ENCODE measurements at regions not wholly inside any gene's neighbourhood (a gene's known extent, or its start where the extent isn't known, plus 50 kb on each side); places are given as distances from the start of the nearest gene placed in this dataset.

DNA sequence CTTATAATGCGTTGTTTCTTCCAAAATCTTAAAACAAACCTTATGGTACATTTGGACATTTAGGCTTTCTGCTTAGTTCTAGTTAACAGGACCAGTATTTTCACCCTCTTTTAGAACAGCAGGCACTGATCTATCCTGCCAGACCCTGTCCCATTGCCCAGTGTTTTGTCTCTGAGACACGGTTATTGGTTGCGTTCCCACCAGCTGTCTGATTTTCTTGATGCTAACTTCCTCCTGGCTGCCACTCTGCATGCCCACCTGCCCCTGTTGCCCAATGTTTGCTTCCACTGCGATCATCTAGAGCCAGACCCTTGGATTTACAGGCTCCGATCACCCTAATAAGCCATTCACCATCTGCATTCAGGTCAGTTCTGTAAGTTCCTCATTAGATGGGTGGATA lies 506.0 kb upstream of the CDH6 start:
- DNase-seq, result no peak

DNA sequence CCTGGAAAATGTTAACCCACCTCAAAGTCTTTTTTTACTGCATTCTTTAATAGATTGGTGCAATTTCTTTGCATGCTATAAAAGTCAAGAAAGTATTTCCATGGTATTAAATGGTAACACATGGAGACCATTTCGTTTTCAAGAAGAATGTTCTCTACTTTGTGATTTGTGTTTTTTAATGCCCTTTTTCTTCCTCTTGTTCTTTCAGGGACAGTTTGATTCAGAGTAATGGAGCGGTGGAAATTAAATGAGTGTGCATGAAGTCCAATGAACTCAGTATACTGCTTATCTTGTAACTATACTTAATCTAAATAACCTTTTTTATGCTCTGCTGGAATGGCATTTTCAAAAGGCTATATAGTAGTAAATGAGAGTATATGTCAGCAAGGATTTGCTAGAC lies 507.0 kb upstream of the CDH6 start:
- no peak for DNase-seq

DNA sequence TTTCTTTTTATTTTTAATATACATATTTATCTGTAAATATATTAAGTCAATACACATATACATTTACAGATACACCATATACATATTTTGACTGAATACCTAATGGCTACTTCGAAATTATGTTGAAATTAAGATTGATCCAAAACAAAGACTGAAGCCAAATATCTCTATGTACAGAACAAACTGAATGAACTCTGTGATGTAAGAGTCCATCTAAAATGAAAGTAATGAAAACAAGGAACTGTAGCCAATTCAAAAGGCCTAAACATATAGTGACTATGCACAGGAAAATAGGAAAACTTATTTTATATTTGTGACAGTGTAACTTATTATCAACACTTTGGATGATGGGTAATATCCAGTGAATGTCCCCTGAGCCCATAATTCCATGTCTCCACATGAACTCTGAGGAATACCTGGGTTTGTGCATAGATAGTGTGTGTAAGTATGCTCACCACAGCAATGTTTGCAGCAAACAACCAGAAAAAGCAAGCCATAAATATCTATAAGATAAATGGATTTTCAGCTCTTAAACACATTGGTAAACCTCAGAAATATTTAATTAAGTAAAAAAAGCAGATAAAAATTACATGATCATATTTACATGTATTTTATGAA lies 517.2 kb upstream of the CDH6 start:
- DNase-seq, result no peak

DNA sequence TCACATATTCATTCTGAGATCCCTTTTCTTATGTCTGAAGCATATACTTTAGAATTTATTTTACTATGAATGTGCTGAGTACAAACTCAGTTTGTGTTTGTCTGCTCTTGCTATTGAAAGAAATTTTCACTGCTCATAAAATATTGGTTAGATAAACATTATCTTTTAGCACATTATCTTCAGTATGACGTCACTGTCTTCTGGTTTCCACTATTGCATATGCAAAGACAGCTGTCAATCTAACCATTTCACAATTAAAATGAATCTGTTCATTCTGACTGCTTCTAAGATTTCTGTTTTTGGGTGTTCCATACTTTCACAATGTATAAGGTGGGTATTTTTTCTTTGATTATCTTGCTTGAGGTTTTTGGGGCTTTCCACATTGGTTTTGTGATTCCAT lies 526.2 kb upstream of the CDH6 start:
- DNase-seq, result no peak

DNA sequence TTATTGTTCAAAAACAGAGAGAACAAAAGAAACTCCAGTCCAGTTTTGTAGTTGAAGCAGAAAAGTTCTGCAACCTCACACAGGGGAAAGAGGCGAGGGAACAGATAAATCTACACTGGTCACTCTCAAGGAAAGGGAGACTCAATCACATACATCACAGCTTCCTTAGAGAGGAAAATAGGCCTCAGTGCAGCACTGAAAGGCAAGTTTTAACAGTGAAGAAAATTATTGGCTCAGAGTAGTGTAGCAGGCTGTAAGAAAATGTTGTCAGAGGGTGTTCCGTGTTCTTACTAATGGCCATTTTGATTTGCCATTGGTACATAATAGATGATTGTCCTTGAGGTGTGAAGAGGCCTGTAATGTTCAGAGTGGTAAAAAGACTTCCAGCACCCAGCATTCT lies 530.0 kb upstream of the CDH6 start:
- no peak for DNase-seq

DNA sequence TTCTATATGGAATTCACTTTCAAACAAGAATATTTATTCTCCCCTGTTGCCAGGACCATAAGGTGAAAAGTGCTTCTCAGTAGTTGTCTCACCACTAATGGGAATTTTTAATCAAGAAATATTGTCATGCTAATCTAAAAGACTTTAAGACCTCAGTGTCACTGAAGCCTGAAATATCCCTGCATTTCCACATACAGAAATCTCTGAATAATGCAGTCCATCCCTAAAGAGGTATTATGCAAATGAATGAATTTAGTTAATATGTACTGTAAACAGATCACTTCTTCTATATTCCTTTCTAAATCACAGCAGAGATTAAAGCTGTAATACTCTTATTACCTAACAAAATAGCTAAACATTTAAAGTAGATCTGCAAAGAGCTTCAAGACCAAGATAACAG lies 531.1 kb upstream of the CDH6 start:
- no peak for DNase-seq

DNA sequence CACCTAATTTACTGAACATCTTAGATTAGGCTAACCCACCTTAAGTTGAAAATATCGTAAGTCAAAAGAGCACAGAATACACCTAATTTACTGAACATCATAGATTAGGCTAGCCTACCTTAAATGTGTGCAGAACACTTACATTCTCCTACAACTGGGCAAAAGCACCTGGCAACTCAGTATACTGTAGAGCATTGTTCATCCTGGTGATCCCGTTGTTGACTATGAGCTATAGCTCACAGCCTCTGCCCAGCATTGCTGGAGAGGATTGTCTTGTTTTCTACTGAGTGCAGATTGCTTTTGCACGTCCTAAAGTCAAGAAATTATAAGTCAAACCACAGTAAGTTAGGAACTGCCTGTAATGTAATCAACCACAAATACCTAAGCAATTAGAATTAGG lies 531.8 kb upstream of the CDH6 start:
- DNase-seq, result no peak

DNA sequence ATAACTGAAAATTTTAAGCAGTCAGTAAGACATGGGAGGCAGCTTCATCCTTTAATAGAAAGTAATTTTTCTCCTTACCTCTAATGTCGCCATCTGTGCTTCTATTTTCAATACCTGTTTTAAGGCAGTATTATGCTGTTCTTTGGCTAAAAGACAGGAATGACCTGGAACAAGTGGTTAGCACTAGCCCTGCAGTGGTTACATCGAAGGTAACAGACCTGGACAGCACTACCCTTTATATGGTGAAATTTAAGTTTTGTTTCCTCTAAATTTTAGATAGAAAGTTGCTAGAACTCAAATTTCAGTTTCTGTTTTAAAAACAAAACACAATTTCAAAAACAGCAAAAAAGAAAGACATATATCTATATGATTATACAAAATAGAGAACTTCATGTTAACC lies 534.1 kb upstream of the CDH6 start:
- no peak for DNase-seq

DNA sequence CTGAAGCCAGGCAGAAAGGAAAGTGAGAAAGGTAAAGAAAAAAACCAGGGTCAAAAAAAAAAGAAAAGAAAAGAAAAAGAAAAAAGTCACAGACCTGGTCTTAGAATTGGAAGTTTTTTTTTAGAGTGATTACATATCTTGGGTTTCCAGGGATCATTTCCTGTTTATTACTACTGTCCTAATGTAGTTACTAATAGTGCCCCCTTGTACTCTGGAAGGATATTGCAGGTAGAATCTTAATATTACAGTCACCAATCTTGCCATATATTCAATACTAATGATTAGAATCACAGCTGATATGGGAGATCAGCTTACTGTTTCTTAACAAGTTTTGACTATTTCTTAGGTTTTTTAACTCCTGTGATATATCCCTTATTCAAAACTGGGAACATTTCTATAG lies 543.2 kb upstream of the CDH6 start:
- DNase-seq, result no peak

DNA sequence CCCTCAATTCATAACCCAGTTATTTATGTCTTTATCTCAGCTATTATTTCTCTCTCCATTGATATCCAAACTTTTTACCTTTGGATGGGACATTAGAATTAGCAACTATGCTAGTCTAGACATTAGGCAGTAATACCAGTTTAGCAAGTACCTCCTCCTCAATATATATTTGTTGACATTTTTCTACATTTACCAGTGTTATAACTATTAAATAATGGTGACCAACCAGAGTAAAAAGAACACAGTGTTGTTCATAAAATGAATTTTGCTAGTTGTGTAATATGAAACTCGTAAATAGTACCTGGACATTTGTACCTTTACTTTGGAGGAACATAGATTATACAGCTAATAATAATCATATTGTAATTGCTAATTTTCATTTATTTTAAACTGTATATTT lies 554.6 kb upstream of the CDH6 start:
- no peak for DNase-seq

DNA sequence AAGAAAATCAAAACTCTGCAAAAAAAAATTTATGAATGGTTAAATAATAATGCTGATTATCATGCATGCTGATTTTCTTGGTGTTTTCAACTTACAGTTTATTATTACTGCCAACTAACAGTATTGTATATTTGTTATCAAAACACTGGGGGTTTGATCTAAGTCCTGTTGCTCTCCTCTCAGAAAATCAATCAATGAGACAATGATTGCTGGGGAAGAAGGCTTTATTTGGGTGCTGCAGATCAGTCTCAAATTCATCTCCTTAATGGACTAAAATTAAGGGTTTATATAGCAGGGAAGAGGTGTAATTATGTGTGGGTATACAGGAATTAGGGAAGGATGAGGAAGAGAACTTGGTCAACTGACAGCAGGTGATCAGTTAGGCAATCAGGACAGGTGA lies 565.5 kb upstream of the CDH6 start:
- DNase-seq, result no peak

DNA sequence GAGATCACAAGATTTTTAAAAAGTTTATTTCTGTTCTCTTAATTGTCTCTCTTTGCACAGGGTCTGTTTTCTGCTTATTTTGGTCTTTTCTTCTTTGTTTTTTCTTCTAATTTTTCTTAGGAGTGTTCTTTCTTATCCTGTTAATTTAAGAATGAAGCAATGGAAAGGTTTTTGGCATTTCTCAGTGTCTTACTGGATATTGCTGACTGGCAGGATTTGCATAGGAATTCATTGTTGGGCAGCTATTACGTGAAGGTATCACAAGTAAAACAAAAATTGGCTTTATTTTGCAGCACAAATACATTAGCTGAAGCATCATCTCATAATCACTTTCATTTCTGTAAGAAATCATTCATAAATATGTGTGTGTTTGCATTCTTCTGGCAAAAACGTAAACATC lies 566.9 kb upstream of the CDH6 start:
- DNase-seq, result no peak

DNA sequence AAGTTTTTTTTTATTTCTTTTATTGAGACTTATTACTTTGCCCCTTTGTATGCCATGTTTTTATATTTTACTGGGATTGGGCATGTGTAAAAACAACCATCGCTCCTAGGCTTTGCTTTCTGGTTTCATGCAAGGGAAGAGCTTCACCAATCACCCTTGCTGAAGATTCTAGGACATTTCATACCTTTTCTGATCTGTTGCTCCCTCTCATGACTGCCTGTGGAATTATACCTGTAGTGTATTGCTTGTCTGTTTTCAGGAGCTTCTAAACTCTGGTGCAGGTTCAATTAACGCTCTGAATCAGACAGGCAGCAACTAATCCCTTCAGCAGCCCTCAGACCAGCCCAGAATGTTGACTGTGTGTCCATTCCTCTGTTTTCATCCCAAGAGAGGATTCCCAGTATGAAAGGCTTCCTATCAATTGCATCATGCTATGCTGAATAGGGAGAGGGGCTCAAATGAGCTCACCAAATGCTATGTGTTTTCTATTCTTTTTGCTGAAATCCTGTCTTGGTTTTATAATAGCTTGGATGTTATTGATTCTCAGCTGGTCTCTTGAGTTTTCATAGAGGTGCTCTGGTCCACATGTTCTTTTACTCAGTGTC lies 572.9 kb upstream of the CDH6 start:
- no peak for DNase-seq

DNA sequence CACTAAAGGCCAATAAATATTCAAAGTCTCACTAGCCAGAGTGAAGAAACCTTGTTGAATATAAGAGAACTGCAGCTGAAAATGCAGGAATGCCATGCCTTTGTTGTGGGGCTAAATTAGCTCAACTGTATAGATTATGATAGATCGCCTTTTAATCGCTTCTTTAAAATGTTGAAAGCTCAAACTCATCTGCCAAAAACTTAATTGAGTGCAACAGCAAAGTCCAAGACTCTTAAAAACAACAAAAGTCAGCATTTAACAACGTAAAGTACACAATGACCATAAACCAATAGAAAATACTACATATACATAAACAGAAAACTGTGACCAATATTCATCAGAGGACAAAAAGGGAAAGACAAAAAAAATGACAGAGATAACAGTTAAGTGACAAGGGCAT lies 585.0 kb upstream of the CDH6 start:
- DNase-seq, result no peak

DNA sequence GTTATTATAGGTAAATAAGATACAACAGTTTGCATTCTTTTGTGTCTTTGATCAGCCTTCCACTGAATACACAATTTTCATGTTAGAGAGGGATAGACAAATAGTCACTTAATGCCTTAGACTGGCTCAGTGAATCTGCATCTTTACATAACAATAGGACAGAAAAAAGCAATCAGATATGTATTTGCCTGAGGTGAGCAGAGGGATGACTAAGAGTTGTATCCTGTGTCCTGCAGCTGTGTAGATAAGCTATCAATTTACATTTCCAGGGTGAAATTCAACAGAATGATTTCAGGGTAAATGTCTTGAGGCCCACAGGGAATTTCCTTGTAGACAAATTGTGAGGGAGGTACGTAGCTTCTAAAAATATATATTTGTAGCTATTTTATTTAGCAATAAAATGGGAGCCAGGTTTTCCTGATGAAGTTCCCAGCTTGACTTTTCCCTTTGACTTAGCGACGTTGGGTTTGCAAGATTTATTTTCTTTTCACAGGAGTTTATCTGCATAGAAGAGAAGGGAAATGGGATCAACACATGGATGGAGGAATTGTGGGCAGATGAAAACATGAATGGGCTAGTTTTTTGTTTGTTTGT lies 586.1 kb upstream of the CDH6 start:
- DNase-seq, result no peak

DNA sequence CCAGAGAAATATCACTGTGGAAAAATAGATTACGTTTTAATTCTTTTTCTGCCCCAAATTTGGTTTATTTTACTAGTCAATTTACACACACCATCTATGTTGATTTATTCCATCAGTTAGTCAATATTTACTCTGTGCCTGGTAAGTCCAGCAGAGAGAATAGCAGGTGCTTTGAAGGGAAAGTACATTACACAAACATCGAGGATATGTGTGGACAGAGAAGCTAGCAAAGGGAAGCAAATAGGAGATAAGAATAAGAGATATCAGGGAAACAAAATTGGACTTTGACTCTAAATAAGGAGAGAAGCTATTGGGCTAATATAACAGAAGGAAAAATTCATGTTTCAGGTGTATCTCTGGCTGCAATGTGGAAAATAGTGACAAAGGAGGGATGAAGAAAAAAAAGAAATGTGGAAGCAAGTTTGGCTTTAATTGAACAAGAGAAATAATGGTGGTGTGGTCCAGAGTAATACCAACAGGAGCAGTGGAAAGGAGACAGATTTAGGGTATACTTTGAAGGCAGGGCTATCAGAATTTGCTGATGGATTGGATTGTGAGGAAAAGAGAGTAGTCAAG lies 587.7 kb upstream of the CDH6 start:
- DNase-seq, result no peak

DNA sequence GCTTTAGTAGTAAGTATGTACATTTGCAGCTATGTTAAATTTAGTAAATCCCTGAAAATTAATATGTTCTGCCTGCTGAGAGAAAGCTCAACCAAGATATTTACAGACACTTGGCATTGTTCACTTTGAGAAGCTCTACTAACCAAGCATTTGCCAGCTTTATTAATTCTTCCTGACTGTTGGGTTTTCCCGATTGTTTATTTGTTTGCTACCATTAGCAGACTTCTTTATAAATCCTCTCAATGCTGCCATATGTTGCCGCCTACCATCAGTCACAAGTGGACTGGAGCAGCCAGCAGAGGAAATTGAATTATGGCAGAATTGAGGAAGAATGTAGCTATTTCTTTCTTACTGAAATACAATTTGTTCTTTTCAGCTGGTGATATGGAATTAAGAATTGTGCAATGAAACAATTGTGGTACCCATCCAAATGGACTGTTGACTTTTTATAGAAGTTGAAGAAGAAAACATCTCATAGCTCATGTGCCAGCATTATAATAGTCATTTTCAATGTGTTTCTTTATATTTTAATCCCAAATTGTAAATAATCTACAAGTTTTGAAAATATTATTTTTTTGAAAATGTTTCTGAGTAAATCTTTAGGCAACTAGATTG lies 588.7 kb upstream of the CDH6 start:
- no peak for DNase-seq

DNA sequence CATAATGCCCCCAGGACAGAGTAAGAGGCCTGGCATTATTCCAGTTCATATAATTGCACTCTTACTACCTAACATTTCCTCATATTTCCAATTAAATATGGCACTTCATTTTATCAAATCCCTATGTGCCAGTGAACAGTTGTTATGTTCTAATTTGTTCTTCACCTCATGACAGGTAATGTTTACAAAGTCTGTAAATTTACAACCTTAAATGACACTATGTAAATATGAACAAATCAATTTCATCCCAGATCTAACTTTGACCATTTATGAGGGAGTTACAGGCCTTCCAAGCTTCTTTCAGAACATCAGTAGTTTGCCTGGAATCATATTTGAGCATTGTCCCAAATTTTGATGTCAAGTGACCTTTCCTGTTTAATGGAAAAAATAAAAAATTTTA lies 592.6 kb upstream of the CDH6 start:
- DNase-seq, result no peak

DNA sequence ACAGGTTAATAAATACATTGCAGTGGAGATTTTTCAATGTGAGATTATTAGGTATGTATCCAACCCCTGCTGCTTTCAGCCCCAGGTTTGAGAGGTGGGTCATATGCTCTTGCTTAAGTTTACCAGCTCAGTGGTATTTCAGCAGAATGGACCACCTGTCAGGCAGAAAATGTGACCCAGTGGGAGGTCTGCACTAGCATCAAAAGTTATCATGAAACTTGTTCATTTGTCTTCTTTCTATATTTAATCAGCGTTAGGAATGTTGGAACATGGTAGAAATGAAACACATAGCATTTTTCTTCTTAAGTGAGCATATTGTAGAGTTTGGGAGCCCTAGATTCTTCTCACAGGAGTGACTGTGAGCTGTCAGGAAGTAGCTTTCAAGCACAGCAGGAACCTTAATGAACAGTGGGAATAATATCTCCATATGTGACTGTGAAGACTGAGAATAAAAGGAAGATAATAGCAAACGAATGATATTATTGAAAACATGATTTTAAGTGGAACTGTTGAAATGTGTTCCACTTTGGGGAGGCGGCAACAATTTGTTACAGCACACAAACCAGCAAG lies 596.9 kb upstream of the CDH6 start:
- no peak for DNase-seq

DNA sequence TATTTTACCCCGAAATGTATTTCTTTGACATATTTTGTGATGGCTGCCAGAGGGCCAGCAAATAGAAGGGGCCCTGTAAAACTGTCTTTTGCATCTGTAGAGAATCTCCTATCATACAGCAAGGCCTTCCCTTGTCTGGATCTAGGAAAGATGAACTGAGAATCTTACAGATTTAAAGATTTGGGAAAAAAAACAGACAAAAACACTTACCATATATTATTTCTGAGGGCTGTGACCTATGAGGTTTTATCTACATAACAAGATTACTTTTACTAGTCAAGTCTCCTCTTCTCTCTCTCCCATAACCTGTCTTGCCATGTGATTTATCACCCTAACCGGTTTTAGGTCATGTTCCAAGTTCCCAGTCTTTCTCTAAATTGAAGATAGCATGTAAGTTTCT lies 599.2 kb upstream of the CDH6 start:
- no peak for DNase-seq

DNA sequence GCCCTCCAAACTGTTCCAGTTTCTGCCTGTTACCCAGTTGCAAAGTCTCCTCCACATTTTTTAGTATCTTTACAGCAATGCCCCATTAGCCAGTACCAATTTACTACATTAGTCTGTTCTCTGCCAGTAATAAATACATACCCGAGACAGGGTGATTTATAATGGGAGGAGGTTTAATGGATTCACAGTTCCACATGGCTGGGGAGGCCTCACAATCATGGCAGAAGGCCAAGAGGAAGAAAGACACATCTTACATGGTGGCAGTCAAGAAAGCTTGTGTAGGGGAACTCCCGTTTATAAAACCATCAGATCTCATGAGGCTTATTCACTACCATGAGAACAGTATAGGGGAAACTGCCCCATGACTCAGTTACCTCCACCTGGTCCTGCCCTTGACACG lies 600.7 kb upstream of the CDH6 start:
- DNase-seq, result no peak

DNA sequence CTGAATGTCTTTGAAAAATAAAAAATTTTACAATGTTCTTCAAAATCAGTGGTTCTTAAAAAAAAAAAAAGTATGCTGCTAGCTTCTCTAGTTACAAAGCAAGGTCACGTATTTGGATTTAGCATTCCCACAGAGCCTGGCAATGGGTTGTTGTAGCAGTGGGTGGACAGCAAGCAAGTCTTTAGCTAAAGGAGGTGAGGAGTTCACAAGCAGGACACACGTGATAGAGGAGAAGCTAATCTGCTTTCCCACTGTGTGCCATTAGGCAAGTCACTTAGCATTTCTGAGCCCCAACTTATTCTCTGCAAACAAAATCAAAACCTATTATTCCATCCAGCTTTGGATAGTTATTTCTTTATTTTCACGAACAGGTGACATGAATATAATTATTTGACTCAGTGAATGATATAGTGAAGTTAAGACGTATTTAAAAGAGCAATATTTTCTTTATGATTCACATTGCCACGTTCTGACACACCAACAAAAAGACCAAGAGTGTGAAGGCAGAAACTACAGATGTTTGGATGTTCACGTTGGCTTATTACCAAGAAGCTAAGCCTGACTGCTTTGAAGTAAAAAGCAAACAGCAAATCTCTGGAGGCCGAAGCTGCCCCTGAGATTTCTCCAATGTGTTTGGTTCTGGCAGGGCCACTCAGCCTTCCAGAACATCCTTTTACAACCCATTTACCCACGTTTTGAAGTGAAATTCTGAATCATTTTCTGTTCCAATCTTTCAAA lies 612.1 kb upstream of the CDH6 start:
- DNase-seq, result no peak

DNA sequence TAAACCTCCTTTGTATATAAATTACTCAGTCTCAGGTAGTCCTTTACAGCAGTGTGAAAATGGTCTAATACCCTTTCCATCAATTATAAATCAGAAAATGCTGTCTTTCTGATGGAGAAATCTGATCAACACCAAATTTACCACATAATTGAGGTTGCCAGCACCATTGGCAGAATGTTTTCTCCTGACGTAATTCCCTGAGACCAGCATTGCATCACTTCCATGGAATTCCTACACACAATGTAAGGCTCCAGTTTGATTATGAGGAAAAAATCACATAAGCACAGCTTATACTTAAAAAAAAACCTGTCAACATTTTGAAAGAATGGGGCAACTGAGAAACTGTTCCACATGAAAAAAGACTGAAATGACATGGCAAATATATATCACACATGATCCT lies 618.7 kb upstream of the CDH6 start:
- DNase-seq, result no peak
